ENCODE measurements at regions not wholly inside any gene's neighbourhood (a gene's known extent, or its start where the extent isn't known, plus 50 kb on each side); places are given as distances from the start of the nearest gene placed in this dataset.

DNA sequence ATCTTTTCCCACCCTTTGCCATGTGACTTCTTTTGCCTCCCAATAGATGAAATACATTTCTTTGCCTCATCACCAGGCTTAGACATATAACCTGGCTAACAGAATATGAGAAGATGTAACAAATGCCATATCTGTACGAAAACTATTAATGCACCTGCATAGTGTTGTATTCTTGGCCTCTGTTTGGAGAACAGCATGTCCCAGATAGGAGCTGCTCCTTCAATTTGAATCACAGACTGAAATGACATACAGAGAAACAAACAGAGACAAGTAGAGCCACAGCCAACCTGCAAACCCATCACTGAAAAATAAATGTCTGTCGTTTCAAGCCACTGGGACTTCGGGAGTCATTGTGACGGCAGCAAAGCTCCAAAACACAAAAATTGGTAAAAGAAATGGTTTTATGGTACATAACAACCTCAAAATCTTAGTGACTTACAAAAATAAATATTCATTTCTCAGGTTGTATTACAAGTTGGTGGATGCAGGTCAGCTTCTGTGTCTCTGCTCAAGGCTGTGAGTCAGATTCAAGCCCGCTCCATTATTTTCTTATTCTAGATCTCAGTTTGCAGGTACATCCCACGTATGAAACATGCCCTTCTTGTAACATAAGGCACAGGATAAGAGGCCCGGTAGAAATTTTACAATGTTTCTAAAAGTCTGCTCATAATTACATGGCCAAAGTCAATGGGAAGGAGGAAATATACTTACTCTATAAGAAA, 171.3 kb upstream of the SOX6 start:
- TF ChIP-seq TEAD4 (IDR thresholded peaks at IDR 0.05), result no peak
- no peak for TF ChIP-seq EP300 (IDR thresholded peaks at IDR 0.05; ENCODE audit: borderline replicate concordance)
- no peak for TF ChIP-seq ZBTB7A (IDR thresholded peaks at IDR 0.05; ENCODE audit: low read depth)
- TF ChIP-seq CREB1 (IDR thresholded peaks at IDR 0.05; ENCODE audit: low read depth), result no peak
- no peak for TF ChIP-seq CEBPB (IDR thresholded peaks at IDR 0.05)
- no peak for TF ChIP-seq REST (IDR thresholded peaks at IDR 0.05; ENCODE audit: low read depth)
- TF ChIP-seq EGR1 (IDR thresholded peaks at IDR 0.05), result no peak
- no peak for TF ChIP-seq YY1 (IDR thresholded peaks at IDR 0.05; ENCODE audit: low read depth)
- TF ChIP-seq FOXM1 (IDR thresholded peaks at IDR 0.05; ENCODE audit: borderline replicate concordance, low read depth), result no peak
- no peak for TF ChIP-seq RAD21 (IDR thresholded peaks at IDR 0.05; ENCODE audit: low read depth)
- TF ChIP-seq USF1 (IDR thresholded peaks at IDR 0.05), result no peak

DNA sequence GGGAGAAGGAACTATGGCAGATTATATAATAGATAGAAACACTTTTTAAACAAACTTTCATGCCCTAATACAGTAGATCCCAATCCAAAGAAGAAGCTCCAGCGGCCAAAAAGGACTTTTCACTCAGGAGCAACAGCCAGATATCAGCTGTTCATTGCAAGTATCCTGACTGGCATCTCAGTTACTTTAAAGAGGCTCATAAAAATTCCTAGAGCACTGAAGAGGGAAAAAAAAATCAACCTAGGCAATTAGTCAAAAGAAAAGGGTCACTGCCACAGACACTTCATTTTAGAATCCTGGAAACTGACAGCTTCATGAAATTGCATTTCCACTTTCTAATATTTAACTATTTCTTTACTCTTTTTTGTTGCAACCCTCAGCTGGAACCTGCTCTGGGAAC, 170.6 kb upstream of the SOX6 start:
- TF ChIP-seq TEAD4 (IDR thresholded peaks at IDR 0.05) (no peak), MAX (IDR thresholded peaks at IDR 0.05) (no peak), REST (IDR thresholded peaks at IDR 0.05; ENCODE audit: low read depth) (no peak), TAF1 (IDR thresholded peaks at IDR 0.05; ENCODE audit: low read depth) (no peak), USF1 (IDR thresholded peaks at IDR 0.05) (no peak), TCF12 (IDR thresholded peaks at IDR 0.05; ENCODE audit: low read depth) (no peak)

GRCh38 chr11:16512899-16513241, 156.5 kb upstream of the SOX6 start:
- TF ChIP-seq NFIC (IDR thresholded peaks at IDR 0.05), result no peak
- no peak for TF ChIP-seq YY1 (IDR thresholded peaks at IDR 0.05; ENCODE audit: low read depth)
- TF ChIP-seq TCF12 (IDR thresholded peaks at IDR 0.05; ENCODE audit: low read depth), result no peak
- no peak for TF ChIP-seq ZBTB7A (IDR thresholded peaks at IDR 0.05; ENCODE audit: low read depth)
- TF ChIP-seq CEBPB (IDR thresholded peaks at IDR 0.05), result no peak
- TF ChIP-seq EGR1 (IDR thresholded peaks at IDR 0.05), result no peak
- no peak for TF ChIP-seq FOXM1 (IDR thresholded peaks at IDR 0.05; ENCODE audit: borderline replicate concordance, low read depth)
- TF ChIP-seq RAD21 (IDR thresholded peaks at IDR 0.05; ENCODE audit: low read depth), result no peak
- no peak for TF ChIP-seq TAF1 (IDR thresholded peaks at IDR 0.05; ENCODE audit: low read depth)
- TF ChIP-seq TEAD4 (IDR thresholded peaks at IDR 0.05), result no peak
- no peak for TF ChIP-seq REST (IDR thresholded peaks at IDR 0.05; ENCODE audit: low read depth)

- no peak for TF ChIP-seq EP300 (IDR thresholded peaks at IDR 0.05; ENCODE audit: borderline replicate concordance)
- no peak for TF ChIP-seq TCF12 (IDR thresholded peaks at IDR 0.05; ENCODE audit: low read depth)
- TF ChIP-seq EGR1 (IDR thresholded peaks at IDR 0.05), result no peak
- no peak for TF ChIP-seq RAD21 (IDR thresholded peaks at IDR 0.05; ENCODE audit: low read depth)
- no peak for TF ChIP-seq TEAD4 (IDR thresholded peaks at IDR 0.05)
- TF ChIP-seq USF1 (IDR thresholded peaks at IDR 0.05), result no peak
- no peak for TF ChIP-seq ZBTB7A (IDR thresholded peaks at IDR 0.05; ENCODE audit: low read depth)
- TF ChIP-seq NFIC (IDR thresholded peaks at IDR 0.05), result no peak
- TF ChIP-seq CEBPB (IDR thresholded peaks at IDR 0.05), result no peak
- TF ChIP-seq MAX (IDR thresholded peaks at IDR 0.05), result no peak
- no peak for TF ChIP-seq FOXM1 (IDR thresholded peaks at IDR 0.05; ENCODE audit: borderline replicate concordance, low read depth)
- no peak for TF ChIP-seq YY1 (IDR thresholded peaks at IDR 0.05; ENCODE audit: low read depth)
- no peak for TF ChIP-seq CREB1 (IDR thresholded peaks at IDR 0.05; ENCODE audit: low read depth)
- TF ChIP-seq TAF1 (IDR thresholded peaks at IDR 0.05; ENCODE audit: low read depth), result no peak
- TF ChIP-seq REST (IDR thresholded peaks at IDR 0.05; ENCODE audit: low read depth), result no peak
Observed at GRCh38 chr11:16512198-16512898, 156.0 kb upstream of the SOX6 start.

Measured in Ishikawa (cell line).